ENCODE measurements at regions not wholly inside any gene's neighbourhood (a gene's known extent, or its start where the extent isn't known, plus 50 kb on each side); places are given as distances from the start of the nearest gene placed in this dataset.

- TF ChIP-seq TARDBP (IDR thresholded peaks at IDR 0.05) (no peak), FOXA1 (IDR thresholded peaks at IDR 0.05) (no peak), SP1 (IDR thresholded peaks at IDR 0.05) (no peak), FOXM1 (IDR thresholded peaks at IDR 0.05; ENCODE audit: borderline replicate concordance) (no peak), ELF4 (IDR thresholded peaks at IDR 0.05) (no peak), SUZ12 (IDR thresholded peaks at IDR 0.05) (no peak), ZNF384 (IDR thresholded peaks at IDR 0.05) (no peak), FOXK2 (IDR thresholded peaks at IDR 0.05) (no peak), HDGF (IDR thresholded peaks at IDR 0.05; ENCODE audit: borderline replicate concordance) (no peak), BHLHE40 (IDR thresholded peaks at IDR 0.05; ENCODE audit: borderline replicate concordance) (no peak), NFRKB (IDR thresholded peaks at IDR 0.05) (no peak)
Observed at GRCh38 chr5:7331131-7331530, 64.8 kb upstream of the ADCY2 start.

Measured in HEK293T (cell line).